CD4-positive, alpha-beta T cell treated with Interleukin-21 for 1 hour (primary cell): ENCODE measurements at regions not wholly inside any gene's neighbourhood (a gene's known extent, or its start where the extent isn't known, plus 50 kb on each side); places are given as distances from the start of the nearest gene placed in this dataset.

ENCODE experiments used
- DNase-seq: peaks from one replicate; pipeline ENCODE4 v3.0.0-alpha.2; 2020

DNA sequence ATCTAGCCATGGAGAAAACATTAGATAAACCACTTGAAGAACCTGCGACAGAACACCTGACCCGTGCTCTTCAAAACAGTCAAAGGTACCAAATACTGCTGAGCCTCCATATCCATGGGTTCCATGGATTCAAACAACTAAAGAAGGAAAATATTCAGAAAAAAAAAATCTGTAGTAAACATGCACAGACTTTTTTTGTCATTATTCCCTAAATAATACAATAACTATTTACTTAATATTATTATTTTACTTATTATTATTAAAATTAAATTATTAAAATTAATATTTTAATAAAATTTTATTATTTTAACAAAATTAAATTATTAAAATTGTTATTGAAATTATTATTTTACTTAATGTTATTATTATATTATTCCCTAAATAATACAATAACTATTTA lies 101.0 kb upstream of the PDE1C start:
- no peak for DNase-seq

- no peak for DNase-seq
These were observed 100.6 kb upstream of the PDE1C start for GRCh38 chr7:32170838-32171237.

DNA sequence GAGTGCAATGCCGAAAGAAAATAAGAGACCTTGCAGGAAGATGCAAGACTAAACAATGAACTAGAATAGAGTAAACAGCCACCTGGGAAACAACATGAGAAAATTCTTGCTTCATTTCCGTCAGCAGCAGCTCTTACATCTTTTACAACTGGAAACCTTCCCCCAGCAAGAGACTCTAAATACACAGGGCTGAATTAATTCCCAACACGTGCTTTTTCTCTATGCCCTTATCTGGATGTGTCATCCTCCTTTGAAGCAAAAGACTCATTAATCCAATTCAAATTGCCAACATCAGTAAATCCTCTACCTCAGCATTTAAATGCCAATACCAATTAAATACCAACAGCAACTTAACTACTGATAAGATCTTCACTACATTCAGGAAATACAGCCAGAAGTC lies 99.0 kb upstream of the PDE1C start:
- no peak for DNase-seq

DNA sequence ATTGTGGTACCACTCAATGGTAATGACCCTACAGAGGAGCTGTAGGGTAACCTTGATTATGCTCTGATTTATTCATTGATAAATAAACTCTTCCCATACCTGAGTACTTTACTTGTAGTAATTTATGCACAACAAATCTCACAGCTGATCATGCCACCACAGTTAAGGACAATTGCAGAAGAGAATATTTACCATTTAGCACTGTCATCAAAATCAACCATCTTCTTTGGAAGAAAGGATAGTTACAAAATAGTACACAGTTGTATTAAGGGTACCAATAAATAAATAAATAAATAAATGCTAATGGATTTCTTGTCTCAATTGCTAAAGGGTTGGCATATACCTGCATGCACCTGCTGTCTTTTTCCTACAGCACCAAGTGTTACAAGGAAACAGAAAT lies 97.6 kb upstream of the PDE1C start:
- no peak for DNase-seq

GRCh38 chr7:32167256-32167655 lies 97.0 kb upstream of the PDE1C start:
- DNase-seq = no peak

GRCh38 chr7:32164341-32164996 lies 94.3 kb upstream of the PDE1C start:
- DNase-seq = no peak

GRCh38 chr7:32163896-32164295 lies 93.7 kb upstream of the PDE1C start:
- DNase-seq = no peak

GRCh38 chr7:32163141-32163806 lies 93.1 kb upstream of the PDE1C start:
- no peak for DNase-seq

- no peak for DNase-seq
These were observed 91.5 kb upstream of the PDE1C start for GRCh38 chr7:32161708-32162107.

- DNase-seq = no peak
These were observed 88.8 kb upstream of the PDE1C start for GRCh38 chr7:32158751-32159745.

- no peak for DNase-seq
These were observed 87.9 kb upstream of the PDE1C start for GRCh38 chr7:32158076-32158475.

DNA sequence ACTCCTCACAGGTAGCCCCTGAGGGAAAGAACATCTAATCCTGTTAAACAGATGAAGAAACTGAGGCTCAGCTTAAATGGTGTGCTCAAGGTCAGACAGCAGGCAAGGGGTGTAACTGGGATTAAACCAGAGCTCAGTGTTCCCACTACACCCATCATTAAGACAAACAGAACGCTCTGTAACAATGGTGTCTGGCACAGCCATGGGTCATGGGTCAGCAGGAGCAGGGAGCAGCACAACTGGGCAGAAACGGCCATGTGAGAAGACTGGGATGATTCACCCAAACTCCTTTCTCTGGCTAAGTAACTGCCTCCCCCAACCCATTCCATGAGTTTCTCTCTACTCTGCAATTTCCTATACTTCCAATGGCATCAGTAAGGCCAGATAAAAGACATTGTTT lies 85.5 kb upstream of the PDE1C start:
- no peak for DNase-seq

GRCh38 chr7:32154797-32155196 lies 84.6 kb upstream of the PDE1C start:
- no peak for DNase-seq

GRCh38 chr7:32153006-32153405 lies 82.8 kb upstream of the PDE1C start:
- DNase-seq = no peak

- DNase-seq = no peak
These were observed 82.4 kb upstream of the PDE1C start for GRCh38 chr7:32152576-32152975.

GRCh38 chr7:32150589-32150988 lies 80.4 kb upstream of the PDE1C start:
- no peak for DNase-seq

DNA sequence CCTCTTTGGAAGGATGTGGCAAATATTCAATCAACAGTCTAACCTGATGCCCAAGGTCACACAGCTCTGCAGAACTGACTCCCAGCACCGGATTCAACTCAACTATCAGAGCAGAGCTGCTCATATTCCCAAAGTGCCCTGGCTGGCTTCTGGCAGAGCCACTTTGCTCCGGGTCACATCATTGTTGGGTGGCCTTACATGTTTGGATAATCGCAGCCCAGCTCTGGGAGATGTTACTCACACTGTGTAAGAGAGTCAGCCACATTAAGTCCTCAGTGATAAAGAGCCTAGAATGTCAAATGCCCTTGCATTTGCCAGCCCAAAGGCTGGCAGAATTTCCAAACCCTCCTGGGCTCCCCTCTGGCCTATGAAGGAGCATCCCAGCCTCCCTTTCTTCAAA lies 79.8 kb upstream of the PDE1C start:
- no peak for DNase-seq

DNA sequence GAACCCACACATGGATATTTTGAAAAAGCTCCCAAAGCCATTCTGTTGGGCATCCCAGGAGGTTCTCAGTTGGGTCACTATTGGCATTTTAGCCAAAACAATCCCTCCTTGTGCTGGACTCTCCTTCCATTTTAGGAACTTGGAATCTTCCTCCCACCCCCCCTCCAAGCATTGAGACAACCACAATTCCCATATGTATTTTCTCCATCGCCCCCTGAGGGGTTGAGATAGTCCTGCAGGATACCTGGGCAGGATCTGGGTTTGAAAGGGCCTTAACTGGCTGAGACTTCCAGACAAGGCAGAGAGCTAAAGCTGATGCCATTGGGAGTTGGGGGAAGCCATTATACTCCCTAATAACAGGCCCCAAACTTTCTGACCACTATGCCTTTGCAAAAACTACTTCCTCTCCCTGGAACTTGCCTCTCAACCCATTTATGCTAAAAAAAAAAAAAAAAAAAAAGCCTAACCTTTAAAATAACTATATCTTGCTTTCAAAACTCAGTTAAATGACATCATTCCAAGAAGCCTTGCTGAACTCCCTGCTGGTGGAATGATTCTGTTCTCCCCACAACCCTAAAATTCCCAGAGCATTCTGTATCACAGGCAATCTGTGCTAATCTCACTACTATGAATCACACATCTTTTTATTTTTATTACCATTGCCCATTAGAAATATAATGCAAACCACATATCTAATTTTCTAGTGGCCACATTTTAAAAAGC lies 77.5 kb upstream of the PDE1C start:
- no peak for DNase-seq

DNA sequence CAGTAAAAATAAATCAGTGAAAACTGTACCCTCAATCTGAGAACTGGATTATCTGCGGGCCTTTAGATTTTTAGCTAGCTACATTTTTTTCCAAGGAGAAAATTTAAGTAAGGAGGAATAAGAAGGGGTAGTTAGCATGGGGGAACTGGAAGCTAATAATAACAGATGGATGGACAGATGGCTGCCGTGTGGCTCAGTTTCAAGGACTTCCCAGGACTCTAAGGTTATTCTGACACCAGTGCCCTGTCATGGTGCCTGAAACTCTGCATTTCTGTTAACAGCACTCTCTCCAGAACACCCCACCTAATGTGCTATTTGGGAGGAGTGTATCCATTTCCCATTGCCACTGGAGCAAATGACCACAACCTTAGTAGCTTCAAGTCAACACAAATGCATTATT lies 75.7 kb upstream of the PDE1C start:
- DNase-seq = no peak

GRCh38 chr7:32144676-32145075 lies 74.5 kb upstream of the PDE1C start:
- DNase-seq = no peak

- DNase-seq = no peak
These were observed 73.1 kb upstream of the PDE1C start for GRCh38 chr7:32143301-32143700.

DNA sequence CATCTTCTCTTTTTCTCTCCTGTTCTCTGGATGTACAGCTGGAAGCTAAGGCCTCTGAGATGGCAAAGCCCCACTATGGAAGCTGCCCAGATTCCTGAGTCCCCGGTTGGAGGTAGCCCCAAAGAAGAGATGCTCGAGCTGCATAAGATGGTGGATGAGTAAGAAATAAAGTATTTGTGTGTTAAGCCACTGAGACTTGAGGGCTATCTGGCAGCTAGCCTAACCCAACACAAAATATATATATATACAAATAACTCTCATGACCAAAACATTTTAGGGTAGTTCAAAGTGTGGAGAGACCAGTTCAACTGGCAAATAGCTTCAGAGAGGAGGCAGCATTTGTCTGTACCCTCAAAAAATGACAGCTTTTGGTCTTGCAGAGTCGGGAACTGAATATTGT lies 72.4 kb upstream of the PDE1C start:
- no peak for DNase-seq
